HL-60 (cell line): ENCODE measurements at regions not wholly inside any gene's neighbourhood (a gene's known extent, or its start where the extent isn't known, plus 50 kb on each side); places are given as distances from the start of the nearest gene placed in this dataset.

Experiments used
- DNase-seq, 2 experiments: peaks; one replicate each; pipeline ENCODE4 v3.0.0-alpha.2; 2010 to 2020; ENCODE audit warnings: low read depth in 1 of 2, low spot score in 1 of 2
- H3K27ac ChIP-seq: fragments of 250-450 bp; sonication (Bioruptor Pico); replicated peaks from 2 replicates; pipeline ENCODE4 v1.5.1; 2020; ENCODE audit warnings: mild to moderate bottlenecking, moderate library complexity
- H3K27me3 ChIP-seq: fragments of 250-450 bp; sonication (Bioruptor Pico); 2 replicates; pipeline ENCODE4 v1.5.1; 2021; ENCODE audit warnings: mild to moderate bottlenecking, moderate library complexity; ENCODE audit not compliant: insufficient read depth, poor library complexity, severe bottlenecking
- H3K4me3 ChIP-seq: replicated peaks from 2 replicates; pipeline ENCODE4 v1.5.1; 2011; ENCODE audit warnings: mild to moderate bottlenecking, control low read depth, low read length; ENCODE audit not compliant: insufficient read depth
- GABPA ChIP-seq: IDR thresholded peaks from 2 replicates; pipeline ENCODE4 v1.6.1; 2012; ENCODE audit warnings: low read depth
- POLR2AphosphoS5 ChIP-seq: IDR thresholded peaks from 2 replicates; pipeline ENCODE4 v1.6.1; 2012; ENCODE audit warnings: low read depth
- SPI1 ChIP-seq: IDR thresholded peaks from 2 replicates; pipeline ENCODE4 v1.6.1; 2012; ENCODE audit warnings: low read depth, mild to moderate bottlenecking, borderline replicate concordance
- TF ChIP-seq, protein P1 (sequence below): IDR thresholded peaks from one replicate; pipeline ENCODE4 v1.5.1; 2011; ENCODE audit warnings: low read length, control low read depth, inconsistent platforms; ENCODE audit not compliant: insufficient read depth
- TF ChIP-seq, protein P2 (sequence below): IDR thresholded peaks from 2 replicates; pipeline ENCODE4 v1.6.1; 2012; ENCODE audit warnings: low read depth; ENCODE audit not compliant: insufficient replicate concordance

GRCh38 chr15:77840991-77841775, 208.5 kb upstream of the LINGO1 start:
- TF ChIP-seq POLR2AphosphoS5 = no peak
- no peak for TF ChIP-seq GABPA
- TF ChIP-seq SPI1 = no peak
- TF ChIP-seq, protein P1, sequence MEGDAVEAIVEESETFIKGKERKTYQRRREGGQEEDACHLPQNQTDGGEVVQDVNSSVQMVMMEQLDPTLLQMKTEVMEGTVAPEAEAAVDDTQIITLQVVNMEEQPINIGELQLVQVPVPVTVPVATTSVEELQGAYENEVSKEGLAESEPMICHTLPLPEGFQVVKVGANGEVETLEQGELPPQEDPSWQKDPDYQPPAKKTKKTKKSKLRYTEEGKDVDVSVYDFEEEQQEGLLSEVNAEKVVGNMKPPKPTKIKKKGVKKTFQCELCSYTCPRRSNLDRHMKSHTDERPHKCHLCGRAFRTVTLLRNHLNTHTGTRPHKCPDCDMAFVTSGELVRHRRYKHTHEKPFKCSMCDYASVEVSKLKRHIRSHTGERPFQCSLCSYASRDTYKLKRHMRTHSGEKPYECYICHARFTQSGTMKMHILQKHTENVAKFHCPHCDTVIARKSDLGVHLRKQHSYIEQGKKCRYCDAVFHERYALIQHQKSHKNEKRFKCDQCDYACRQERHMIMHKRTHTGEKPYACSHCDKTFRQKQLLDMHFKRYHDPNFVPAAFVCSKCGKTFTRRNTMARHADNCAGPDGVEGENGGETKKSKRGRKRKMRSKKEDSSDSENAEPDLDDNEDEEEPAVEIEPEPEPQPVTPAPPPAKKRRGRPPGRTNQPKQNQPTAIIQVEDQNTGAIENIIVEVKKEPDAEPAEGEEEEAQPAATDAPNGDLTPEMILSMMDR = no peak
- TF ChIP-seq, protein P2, sequence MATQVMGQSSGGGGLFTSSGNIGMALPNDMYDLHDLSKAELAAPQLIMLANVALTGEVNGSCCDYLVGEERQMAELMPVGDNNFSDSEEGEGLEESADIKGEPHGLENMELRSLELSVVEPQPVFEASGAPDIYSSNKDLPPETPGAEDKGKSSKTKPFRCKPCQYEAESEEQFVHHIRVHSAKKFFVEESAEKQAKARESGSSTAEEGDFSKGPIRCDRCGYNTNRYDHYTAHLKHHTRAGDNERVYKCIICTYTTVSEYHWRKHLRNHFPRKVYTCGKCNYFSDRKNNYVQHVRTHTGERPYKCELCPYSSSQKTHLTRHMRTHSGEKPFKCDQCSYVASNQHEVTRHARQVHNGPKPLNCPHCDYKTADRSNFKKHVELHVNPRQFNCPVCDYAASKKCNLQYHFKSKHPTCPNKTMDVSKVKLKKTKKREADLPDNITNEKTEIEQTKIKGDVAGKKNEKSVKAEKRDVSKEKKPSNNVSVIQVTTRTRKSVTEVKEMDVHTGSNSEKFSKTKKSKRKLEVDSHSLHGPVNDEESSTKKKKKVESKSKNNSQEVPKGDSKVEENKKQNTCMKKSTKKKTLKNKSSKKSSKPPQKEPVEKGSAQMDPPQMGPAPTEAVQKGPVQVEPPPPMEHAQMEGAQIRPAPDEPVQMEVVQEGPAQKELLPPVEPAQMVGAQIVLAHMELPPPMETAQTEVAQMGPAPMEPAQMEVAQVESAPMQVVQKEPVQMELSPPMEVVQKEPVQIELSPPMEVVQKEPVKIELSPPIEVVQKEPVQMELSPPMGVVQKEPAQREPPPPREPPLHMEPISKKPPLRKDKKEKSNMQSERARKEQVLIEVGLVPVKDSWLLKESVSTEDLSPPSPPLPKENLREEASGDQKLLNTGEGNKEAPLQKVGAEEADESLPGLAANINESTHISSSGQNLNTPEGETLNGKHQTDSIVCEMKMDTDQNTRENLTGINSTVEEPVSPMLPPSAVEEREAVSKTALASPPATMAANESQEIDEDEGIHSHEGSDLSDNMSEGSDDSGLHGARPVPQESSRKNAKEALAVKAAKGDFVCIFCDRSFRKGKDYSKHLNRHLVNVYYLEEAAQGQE = no peak
- no peaks in the 10 kb centered on the region for H3K27me3 ChIP-seq
- H3K27ac ChIP-seq = no peak overlapping the region
- no peak for DNase-seq
- no peak overlapping the region for H3K4me3 ChIP-seq

DNA sequence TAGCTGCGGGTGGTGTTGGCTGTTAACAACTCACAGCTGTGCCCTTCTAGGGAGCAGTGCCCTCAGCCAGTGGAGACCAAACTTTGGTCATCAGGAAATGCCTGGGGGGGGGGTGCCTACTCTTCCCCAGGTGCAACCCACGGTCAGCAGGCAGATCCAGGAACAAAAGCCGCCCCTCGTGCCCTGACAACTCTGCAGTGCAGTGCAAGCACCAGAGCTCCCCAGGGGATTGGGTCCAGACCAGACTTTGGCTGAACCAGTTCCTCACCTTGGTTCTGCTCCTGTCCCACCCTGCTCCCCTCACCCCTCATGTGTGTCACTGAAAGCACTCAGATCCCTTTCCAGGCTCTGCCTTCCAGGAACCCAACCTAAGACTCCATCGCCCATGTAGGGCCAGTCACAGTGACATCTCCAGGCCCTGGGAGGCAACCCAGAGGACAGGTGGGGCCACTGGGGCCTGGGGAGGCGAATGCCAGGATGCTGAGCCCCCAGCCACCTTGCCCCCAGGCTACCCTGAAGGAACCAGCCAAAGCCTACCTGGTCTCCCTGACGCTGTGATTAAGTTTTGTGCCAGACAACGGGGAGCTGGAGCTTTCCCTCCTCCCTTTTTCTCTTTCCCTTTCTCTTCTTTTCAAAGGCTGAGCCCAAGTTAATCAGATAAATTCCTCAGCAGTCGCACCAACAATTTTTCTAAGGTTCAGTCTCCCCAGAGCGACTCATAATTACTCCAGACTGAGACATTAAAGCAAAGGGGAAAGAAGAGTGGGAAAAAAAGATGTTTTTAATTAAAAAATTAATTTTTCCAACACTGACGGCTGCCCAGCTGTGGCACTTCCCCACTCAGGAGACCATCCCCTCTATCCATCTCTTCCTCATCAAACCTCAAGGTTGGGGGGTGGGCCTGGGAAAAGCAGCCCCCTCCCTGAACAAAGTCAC, 207.5 kb upstream of the LINGO1 start:
- H3K27me3 ChIP-seq = no peaks in the 10 kb centered on the region
- H3K27ac ChIP-seq = no peak overlapping the region
- H3K4me3 ChIP-seq = no peak overlapping the region
- DNase-seq = no peak
- TF ChIP-seq POLR2AphosphoS5 (no peak), GABPA (no peak), SPI1 (no peak)
- TF ChIP-seq, protein P2 = no peak
- TF ChIP-seq, protein P1 = no peak

DNA sequence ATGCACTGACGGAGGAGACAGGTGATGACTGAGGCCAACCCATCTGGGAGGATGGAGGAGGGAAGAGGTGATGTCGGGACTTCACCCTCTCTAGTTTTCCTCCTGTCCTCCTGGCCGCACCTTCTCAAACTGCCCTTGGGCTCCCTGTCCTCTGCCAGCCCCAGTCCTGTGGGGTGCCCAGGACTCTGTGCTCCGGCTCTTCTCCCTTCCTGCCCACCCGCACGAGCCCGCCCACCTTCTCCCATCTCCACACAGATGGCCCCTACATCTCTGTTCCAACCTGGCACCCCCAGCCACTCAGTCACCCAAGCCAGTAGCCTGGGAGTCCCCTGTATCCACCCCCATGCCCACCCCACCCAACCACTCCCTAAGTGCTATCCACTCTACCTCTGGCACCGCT, 206.7 kb upstream of the LINGO1 start:
- Histone ChIP-seq H3K27me3 (no peaks in the 10 kb centered on the region), H3K27ac (no peak overlapping the region), H3K4me3 (no peak overlapping the region)
- no peak for DNase-seq
- no peak for TF ChIP-seq POLR2AphosphoS5
- TF ChIP-seq GABPA = no peak
- TF ChIP-seq, protein P1 = no peak
- TF ChIP-seq SPI1 = no peak
- TF ChIP-seq, protein P2 = no peak
